HG03469 (cell line): ENCODE measurements at regions not wholly inside any gene's neighbourhood (a gene's known extent, or its start where the extent isn't known, plus 50 kb on each side); places are given as distances from the start of the nearest gene placed in this dataset.

Source experiments
- ATAC-seq: cut with Tn5 transposase; IDR thresholded peaks from one replicate; pipeline ENCODE4 v1.9.1; 2021; ENCODE audit warnings: mild to moderate bottlenecking, moderate library complexity, moderate number of reproducible peaks; ENCODE audit not compliant: unreplicated experiment

GRCh38 chr13:84563611-84564010, 681.3 kb upstream of the SLITRK1 start:
- ATAC-seq = no peak

DNA sequence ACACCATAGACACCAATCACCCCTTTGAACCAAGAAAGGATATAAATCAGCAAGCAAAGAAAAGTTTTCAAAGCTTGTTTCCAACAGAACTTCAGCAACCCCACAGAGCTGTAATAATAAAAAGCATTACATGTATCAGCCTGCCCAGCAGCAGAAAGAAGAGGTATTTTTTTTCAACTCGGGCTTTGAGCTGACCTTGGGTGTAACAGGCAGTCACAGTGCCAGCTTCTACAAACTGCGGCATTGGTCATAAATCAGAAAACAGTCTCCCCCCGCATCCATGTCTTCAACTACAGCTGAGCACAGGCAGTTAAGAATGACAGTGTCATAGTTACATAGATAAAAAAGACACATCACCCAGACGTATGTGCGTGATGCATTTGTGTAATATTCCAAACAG, 671.0 kb upstream of the SLITRK1 start:
- ATAC-seq = no peak

- no peak for ATAC-seq
These were observed 661.7 kb upstream of the SLITRK1 start for GRCh38 chr13:84543962-84544361.

DNA sequence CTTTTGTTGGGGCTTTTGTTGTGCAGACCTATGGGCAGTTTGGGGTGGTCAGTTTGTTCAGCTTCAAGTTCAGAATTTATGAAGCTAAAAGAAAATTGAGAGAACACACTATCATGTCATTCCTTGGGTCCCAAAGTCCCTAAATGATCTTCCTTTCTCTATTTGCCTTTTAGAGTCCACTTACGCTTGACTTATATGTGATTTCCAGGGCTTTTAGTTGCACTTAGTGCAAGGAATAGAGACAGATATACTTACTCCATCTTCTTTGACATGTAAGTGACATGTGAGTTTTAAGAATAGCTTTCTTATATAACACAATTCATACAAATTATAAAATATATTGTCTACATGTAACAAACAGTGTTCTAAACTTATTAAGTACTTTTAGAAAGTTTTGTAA, 660.1 kb upstream of the SLITRK1 start:
- ATAC-seq = no peak

DNA sequence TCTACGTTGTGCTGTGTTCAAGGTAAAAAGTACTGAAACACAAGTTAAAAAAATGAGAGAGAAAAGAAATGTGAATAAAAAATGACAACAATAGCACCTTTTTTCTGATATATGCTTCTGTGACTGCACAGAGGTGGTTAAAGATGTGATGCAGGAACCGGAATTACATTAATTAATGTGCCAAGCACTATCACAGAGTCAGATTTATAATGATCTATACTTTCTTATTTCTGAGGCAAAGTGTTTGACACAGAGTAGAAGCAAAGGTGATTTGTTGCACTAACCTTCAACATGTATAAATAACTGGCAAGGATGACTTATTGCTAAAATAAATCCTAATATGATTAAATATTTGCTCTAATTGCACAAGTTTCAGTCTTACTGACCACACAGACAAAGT, 654.6 kb upstream of the SLITRK1 start:
- no peak for ATAC-seq

DNA sequence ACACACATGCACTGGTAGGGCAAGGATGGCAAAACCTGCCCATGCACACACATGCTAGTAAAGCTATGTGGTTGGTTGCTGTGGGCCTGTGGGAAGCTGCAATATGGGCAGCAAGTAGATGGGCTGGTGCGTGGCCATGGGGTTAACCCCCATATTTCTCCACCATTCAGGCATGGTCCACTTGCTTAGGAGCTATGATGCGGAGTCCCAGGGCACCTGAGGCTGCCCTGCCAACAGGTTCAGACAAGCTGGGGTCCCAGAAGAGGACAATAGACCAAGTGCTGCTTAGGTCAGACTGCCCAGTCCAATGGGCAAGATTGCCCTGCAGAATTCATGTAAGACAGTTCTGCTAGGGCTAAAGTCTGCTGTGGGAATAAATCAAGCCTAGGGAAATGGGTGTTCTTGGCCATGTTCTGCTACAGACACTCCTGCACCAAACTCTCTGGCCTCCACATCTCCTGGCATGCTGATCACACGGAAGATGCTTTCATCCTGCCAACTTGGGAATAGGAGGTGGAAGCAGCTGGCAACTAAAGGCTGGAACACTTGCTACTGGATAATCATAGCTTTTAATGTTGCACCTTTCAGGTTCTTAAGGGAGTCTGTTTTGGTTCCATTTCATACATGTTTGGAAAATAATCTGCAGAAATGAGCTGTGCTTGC, 646.3 kb upstream of the SLITRK1 start:
- ATAC-seq = no peak

GRCh38 chr13:84525865-84526264, 643.6 kb upstream of the SLITRK1 start:
- ATAC-seq = no peak

GRCh38 chr13:84524586-84524985, 642.3 kb upstream of the SLITRK1 start:
- no peak for ATAC-seq

DNA sequence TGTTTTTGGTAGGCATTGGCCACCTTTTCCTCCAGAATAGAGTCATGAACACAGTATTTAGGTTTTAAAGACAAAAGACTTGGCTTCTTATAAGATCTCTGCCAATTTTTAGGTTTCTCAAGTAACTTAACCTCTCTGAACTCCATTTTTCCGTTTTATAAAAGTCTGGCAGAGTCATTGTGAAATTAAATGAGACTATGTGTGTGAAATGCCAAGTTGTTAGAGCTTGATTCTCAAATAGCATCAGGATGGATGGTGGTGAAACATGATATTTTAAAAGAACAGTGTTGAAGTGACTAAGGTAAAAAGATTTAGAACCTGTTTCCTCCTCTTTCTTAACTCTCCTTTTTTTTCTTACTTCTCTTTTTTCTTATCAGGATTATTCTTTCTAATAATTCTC, 617.7 kb upstream of the SLITRK1 start:
- ATAC-seq = no peak

DNA sequence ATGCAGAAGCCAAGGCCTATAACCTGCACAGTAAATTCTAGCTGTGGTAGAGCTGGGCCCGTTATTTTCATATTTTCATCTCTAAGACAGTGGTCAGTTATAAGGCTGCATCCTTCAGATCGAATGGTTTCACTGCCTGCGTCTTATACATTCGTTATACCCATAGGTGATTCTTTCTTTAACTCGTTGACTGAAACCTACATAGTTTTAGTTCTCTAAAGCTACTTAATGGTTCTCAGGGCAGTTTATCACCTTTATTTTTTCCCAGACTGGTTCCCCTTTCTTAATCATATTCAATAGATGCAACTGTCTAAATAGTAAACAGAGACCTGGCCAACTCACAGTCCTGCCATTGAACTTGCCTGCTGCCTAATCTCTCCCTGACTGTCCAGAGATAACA, 615.3 kb upstream of the SLITRK1 start:
- no peak for ATAC-seq

GRCh38 chr13:84491952-84492351, 609.7 kb upstream of the SLITRK1 start:
- no peak for ATAC-seq

GRCh38 chr13:84487752-84488151, 605.5 kb upstream of the SLITRK1 start:
- no peak for ATAC-seq

GRCh38 chr13:84481958-84482357, 599.7 kb upstream of the SLITRK1 start:
- ATAC-seq = no peak

DNA sequence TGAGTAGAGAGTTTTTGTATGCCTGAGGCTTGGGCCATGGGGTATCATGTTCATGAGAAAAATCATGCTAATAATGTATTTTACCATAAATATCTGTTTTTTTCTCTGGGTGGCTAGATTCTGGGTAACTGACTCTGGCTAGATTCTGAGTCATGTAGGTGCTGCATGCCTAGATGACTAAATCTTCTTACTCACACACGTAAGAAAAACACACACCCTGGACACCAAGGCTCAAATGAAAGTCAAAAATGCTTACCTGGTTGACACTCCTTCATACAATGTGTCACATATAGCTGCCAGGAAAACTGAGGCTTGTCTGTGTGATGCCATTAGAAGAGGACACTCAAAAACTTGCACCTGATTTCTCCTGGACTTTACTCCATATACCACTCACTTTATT, 597.4 kb upstream of the SLITRK1 start:
- ATAC-seq = no peak

DNA sequence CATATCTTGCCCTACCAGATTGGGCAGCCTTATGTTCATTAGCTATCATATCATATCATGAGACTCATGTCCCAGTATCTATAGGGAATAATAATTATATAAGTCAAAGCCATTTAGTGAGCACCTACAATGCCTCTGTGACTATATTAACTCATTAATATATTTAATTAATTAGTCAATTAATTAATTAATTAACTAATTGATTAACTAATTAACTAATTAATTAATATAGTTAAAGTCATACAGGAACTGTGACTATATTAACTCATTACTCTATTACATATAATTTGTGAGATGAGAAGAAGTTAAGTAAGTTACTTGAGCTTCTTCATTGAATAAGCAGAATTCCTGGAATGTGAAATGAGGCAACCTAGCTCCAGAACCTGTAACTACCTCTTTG, 588.3 kb upstream of the SLITRK1 start:
- ATAC-seq = no peak

DNA sequence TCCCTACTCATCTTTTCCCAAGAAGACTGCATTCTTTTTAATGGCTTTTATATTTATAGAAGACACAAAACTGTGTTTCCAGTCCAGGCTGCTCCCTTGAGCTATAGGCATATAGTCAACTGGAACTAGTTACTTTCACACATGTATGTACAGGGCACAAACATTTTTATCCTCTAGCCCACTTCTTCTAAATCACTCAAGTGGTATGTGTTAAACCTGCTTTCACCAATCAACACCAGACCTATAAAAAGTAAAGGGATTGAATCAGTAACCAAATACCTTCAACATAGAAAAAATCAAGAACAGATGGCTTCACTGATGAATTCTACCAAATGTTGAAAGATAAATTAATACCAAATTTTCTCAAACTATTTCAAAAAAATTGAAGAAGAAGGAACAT, 584.2 kb upstream of the SLITRK1 start:
- ATAC-seq = no peak

DNA sequence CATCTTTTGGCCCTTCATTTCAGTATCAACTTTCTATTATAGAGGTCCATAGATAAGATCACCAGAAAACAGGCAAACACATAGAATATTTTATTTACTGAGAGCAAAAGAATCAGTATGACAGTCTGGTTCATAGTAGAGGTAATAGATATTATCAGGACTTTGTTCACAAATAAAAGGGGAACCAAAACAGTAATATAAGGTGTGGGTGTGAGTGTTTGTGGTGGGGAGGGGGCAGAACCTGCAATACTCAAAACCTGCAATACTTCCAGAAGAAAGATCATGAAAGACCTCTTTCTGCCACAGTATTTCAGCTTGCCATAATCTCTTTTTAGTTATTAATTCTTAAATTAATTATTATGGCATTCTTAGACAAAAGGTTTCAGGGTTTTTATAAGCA, 578.7 kb upstream of the SLITRK1 start:
- no peak for ATAC-seq

DNA sequence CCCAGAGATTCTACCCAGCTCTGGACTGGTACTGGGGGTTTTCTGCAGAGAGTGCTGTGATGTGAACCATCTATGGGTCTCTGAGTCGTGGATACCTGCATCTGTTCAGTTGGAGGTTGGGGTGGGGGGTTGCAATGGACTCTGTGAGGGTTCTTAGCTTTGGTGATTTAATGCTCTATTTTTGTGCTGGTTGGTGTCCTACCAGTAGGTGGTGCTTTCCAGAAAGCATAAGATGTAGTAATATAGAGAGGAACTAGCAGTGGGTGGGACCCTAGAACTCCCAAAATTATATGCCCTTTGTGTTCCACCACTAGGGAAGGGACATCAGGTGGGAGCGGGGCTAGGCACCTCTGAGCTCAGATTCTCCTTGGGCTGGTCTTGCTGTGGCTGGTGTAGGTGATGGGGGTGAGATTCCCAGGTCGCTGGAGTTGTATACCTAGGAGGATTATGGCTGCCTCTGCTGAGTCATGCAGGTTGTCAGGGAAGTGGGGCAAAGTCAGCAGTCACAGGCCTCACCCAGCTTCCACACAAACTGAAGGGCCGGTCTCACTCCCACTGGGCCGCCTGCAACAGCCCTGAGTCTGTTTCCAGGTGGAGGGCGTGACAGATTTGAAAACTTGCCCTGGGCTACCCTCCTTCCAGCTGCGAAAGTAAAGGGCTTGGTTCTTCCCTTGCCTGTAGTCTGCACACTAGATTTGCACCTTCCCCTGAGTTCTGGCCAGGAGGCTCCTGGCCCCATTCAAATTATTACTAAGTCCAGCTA, 573.0 kb upstream of the SLITRK1 start:
- ATAC-seq = no peak

- no peak for ATAC-seq
These were observed 565.3 kb upstream of the SLITRK1 start for GRCh38 chr13:84447640-84447978.

DNA sequence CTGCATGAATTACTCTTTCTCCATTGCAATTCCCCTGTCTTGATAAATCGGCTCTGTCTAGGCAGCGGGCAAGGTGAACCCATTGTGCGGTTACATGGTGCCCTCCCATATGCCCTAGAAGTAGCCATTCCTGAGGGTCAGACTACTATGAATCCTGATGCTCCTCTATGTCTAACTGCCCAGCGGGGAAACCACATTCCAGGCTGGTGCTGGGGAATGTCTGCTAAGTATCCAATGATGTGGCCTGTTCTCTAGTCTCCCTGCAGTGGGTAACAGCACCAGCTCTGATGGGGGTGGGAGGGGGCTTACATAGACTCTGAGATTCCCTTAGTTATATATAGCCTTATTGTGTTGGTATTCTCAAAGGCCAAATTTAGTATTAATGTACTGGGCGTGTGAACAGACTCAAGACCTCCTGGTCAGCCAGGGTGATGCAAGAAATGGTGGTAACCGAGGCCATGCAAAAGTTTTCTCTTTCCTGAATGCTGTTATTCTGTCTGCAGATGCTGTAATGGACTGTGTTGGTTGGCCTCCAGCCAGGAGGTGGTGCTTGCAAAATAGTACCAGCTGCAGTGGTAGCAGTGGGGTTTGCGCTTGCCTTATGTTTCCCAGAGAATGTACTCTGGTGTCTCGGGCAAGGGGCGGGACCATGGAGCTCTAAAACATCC, 564.8 kb upstream of the SLITRK1 start:
- ATAC-seq = no peak

DNA sequence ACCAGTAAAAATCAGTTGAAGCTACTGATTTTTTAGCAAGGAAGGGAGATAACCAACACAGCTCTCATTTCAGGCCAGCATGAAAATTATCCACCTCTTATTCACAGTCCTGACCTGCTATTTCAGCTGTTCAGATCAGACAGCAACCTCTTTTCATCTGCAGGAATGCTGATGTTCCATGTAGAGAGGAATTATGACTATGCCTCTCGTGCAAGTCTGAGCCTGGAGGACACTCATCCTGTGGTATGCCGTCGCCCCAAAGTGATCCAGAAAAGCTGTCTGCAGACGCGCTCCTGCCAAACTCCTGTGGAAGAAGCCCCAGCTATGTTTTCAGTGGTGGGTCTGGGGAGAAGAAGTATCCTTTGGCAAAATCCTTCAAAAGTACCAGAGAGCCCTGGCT, 563.5 kb upstream of the SLITRK1 start:
- ATAC-seq = no peak

GRCh38 chr13:84443463-84443862, 561.2 kb upstream of the SLITRK1 start:
- ATAC-seq = no peak
